HEK293T (cell line): ENCODE measurements at regions not wholly inside any gene's neighbourhood (a gene's known extent, or its start where the extent isn't known, plus 50 kb on each side); places are given as distances from the start of the nearest gene placed in this dataset.

Source experiments
- BHLHE40 ChIP-seq: fragments of 450-650 bp; IDR thresholded peaks from 2 replicates; pipeline ENCODE4 v1.6.1; 2016; ENCODE audit warnings: mild to moderate bottlenecking, moderate library complexity, borderline replicate concordance
- CTBP1 ChIP-seq: fragments of 450-650 bp; IDR thresholded peaks from 2 replicates; pipeline ENCODE4 v1.6.1; 2016; ENCODE audit warnings: borderline replicate concordance
- ELF4 ChIP-seq: fragments of 450-650 bp; IDR thresholded peaks from 2 replicates; pipeline ENCODE4 v1.6.1; 2017; ENCODE audit warnings: antibody characterized with exemption
- FOXA1 ChIP-seq: fragments of 450-650 bp; IDR thresholded peaks from 2 replicates; pipeline ENCODE4 v1.6.1; 2016; ENCODE audit warnings: mild to moderate bottlenecking
- FOXM1 ChIP-seq: fragments of 450-650 bp; IDR thresholded peaks from 2 replicates; pipeline ENCODE4 v1.6.1; 2017; ENCODE audit warnings: mild to moderate bottlenecking, borderline replicate concordance
- L3MBTL2 ChIP-seq: fragments of 450-650 bp; conservative IDR thresholded peaks from 2 replicates; pipeline ENCODE4 v1.6.1; 2016; ENCODE audit warnings: mild to moderate bottlenecking
- PKNOX1 ChIP-seq: fragments of 450-650 bp; IDR thresholded peaks from 2 replicates; pipeline ENCODE4 v1.6.1; 2016
- SP1 ChIP-seq: fragments of 450-650 bp; IDR thresholded peaks from 2 replicates; pipeline ENCODE4 v1.6.1; 2017
- SUZ12 ChIP-seq: fragments of 450-650 bp; IDR thresholded peaks from 2 replicates; pipeline ENCODE4 v1.6.1; 2016; ENCODE audit warnings: mild to moderate bottlenecking
- TARDBP ChIP-seq: fragments of 450-650 bp; IDR thresholded peaks from 2 replicates; pipeline ENCODE4 v1.6.1; 2016
- ZNF384 ChIP-seq: fragments of 450-650 bp; IDR thresholded peaks from 2 replicates; pipeline ENCODE4 v1.6.1; 2016

- TF ChIP-seq ELF4, result no peak
- no peak for TF ChIP-seq CTBP1
- no peak for TF ChIP-seq BHLHE40
- TF ChIP-seq SP1, result no peak
- no peak for TF ChIP-seq TARDBP
- no peak for TF ChIP-seq FOXA1
- no peak for TF ChIP-seq FOXM1
- no peak for TF ChIP-seq ZNF384
- no peak for TF ChIP-seq PKNOX1
- TF ChIP-seq SUZ12, result no peak
- no peak for TF ChIP-seq L3MBTL2
Measured at GRCh38 chr13:103539721-103540381, 473.6 kb upstream of the SLC10A2 start.
